ENCODE measurements at regions not wholly inside any gene's neighbourhood (a gene's known extent, or its start where the extent isn't known, plus 50 kb on each side); places are given as distances from the start of the nearest gene placed in this dataset.

GRCh38 chr17:53979991-53980390 lies 157.3 kb downstream of the KIF2B start:
- no peak for DNase-seq (ENCODE audit: low spot score)
- H3K27ac ChIP-seq, result no peak overlapping the region
- no peaks in the 10 kb centered on the region for H3K9me3 ChIP-seq
- no peaks in the 10 kb centered on the region for H3K36me3 ChIP-seq
- no peaks in the 10 kb centered on the region for H3K27me3 ChIP-seq (replicated peaks; ENCODE audit: insufficient read depth)
- no peak overlapping the region for H3K4me3 ChIP-seq
- WGBS, result 62% methylated on average over 5 of the region's 5 CpGs
- TF ChIP-seq CTCF (IDR thresholded peaks at IDR 0.05), result no peak
- H3K4me1 ChIP-seq (replicated peaks), result no peaks in the 10 kb centered on the region
- intact Hi-C loops (cut with DNase I), result no loop called here

GRCh38 chr17:53996131-53996530 lies 173.4 kb downstream of the KIF2B start:
- H3K4me3 ChIP-seq, result no peak overlapping the region
- 89% methylated on average over 2 of the region's 2 CpGs for WGBS

GRCh38 chr17:53996890-53997289 lies 174.2 kb downstream of the KIF2B start:
- Histone ChIP-seq H3K36me3 (no peaks in the 10 kb centered on the region), H3K4me1 (replicated peaks) (no peaks in the 10 kb centered on the region), H3K27ac (no peak overlapping the region), H3K4me3 (no peak overlapping the region), H3K27me3 (replicated peaks; ENCODE audit: insufficient read depth) (no peaks in the 10 kb centered on the region), H3K9me3 (no peaks in the 10 kb centered on the region)
- no peak for TF ChIP-seq POLR2AphosphoS5 (IDR thresholded peaks at IDR 0.05)
- no peak for TF ChIP-seq POLR2A (IDR thresholded peaks at IDR 0.05)
- TF ChIP-seq CTCF (IDR thresholded peaks at IDR 0.05), result no peak
- no peak for DNase-seq (ENCODE audit: low spot score)
- intact Hi-C loops (cut with DNase I), result no loop called here

More at GRCh38 chr17:53996131-53996530, 173.4 kb downstream of the KIF2B start:
- TF ChIP-seq CTCF (IDR thresholded peaks at IDR 0.05) (no peak), POLR2A (IDR thresholded peaks at IDR 0.05) (no peak), POLR2AphosphoS5 (IDR thresholded peaks at IDR 0.05) (no peak)
- Histone ChIP-seq H3K27me3 (replicated peaks; ENCODE audit: insufficient read depth) (no peaks in the 10 kb centered on the region), H3K36me3 (no peaks in the 10 kb centered on the region), H3K4me1 (replicated peaks) (no peaks in the 10 kb centered on the region), H3K9me3 (no peaks in the 10 kb centered on the region), H3K27ac (no peak overlapping the region)
- DNase-seq (ENCODE audit: low spot score), result no peak
- intact Hi-C loops (cut with DNase I), result no loop called here

GRCh38 chr17:54007855-54008254 lies 185.1 kb downstream of the KIF2B start:
- no peak for DNase-seq (ENCODE audit: low spot score)
- Histone ChIP-seq H3K4me3 (no peak overlapping the region), H3K36me3 (no peaks in the 10 kb centered on the region), H3K9me3 (no peaks in the 10 kb centered on the region), H3K27me3 (replicated peaks; ENCODE audit: insufficient read depth) (no peaks in the 10 kb centered on the region), H3K27ac (no peak overlapping the region), H3K4me1 (replicated peaks) (no peaks in the 10 kb centered on the region)
- no peak for TF ChIP-seq CTCF (IDR thresholded peaks at IDR 0.05)
- intact Hi-C loops (cut with DNase I), result no loop called here
- WGBS, result 53% methylated on average over 2 of the region's 2 CpGs

GRCh38 chr17:54009502-54009901 lies 186.8 kb downstream of the KIF2B start:
- 62% methylated on average over 4 of the region's 4 CpGs for WGBS
- TF ChIP-seq CTCF (IDR thresholded peaks at IDR 0.05) (no peak), POLR2A (IDR thresholded peaks at IDR 0.05) (no peak), POLR2AphosphoS5 (IDR thresholded peaks at IDR 0.05) (no peak)
- Histone ChIP-seq H3K36me3 (no peaks in the 10 kb centered on the region), H3K4me1 (replicated peaks) (no peaks in the 10 kb centered on the region), H3K27me3 (replicated peaks; ENCODE audit: insufficient read depth) (no peaks in the 10 kb centered on the region), H3K9me3 (no peaks in the 10 kb centered on the region), H3K4me3 (no peak overlapping the region), H3K27ac (no peak overlapping the region)
- DNase-seq (ENCODE audit: low spot score), result no peak
- intact Hi-C loops (cut with DNase I), result no loop called here

Measured in prostate gland (tissue), 2 donors.